Breast epithelium (tissue), 3 donors: ENCODE measurements at regions not wholly inside any gene's neighbourhood (a gene's known extent, or its start where the extent isn't known, plus 50 kb on each side); places are given as distances from the start of the nearest gene placed in this dataset.

Experiments
- CTCF ChIP-seq, 3 donors: fragments of 450-650 bp; IDR thresholded peaks; one replicate each; pipeline ENCODE4 v1.5.1; 2016 to 2017; ENCODE audit warnings: antibody characterized with exemption in 3 of 3, mild to moderate bottlenecking in 3 of 3, moderate library complexity in 3 of 3
- POLR2A ChIP-seq: fragments of 450-650 bp; IDR thresholded peaks from one replicate; pipeline ENCODE4 v1.6.1; 2016; ENCODE audit warnings: antibody characterized with exemption, mild to moderate bottlenecking, moderate library complexity

GRCh38 chr1:209341673-209342420 lies 241.7 kb upstream of the CAMK1G start:
- TF ChIP-seq POLR2A (no peak), CTCF (IDR thresholded peaks at IDR 0.05) (no peak)
